Keratinocyte (primary cell): ENCODE measurements at regions not wholly inside any gene's neighbourhood (a gene's known extent, or its start where the extent isn't known, plus 50 kb on each side); places are given as distances from the start of the nearest gene placed in this dataset.

ENCODE experiments used
- EZH2 ChIP-seq: IDR thresholded peaks from one replicate; pipeline ENCODE4 v1.6.1; 2012; ENCODE audit warnings: inconsistent platforms, mild to moderate bottlenecking, low read length, moderate library complexity
- TF ChIP-seq, protein P1 (sequence below), 3 experiments: IDR thresholded peaks in 1 of 3; conservative IDR thresholded peaks in 1 of 3; optimal IDR thresholded peaks in 1 of 3; 2 replicates in 2 of 3; 3 replicates in 1 of 3; pipeline versions ENCODE3 to v1.5.1; 2011; ENCODE audit warnings: low read length in 3 of 3, mild to moderate bottlenecking in 3 of 3, moderate library complexity in 2 of 3, control low read depth in 1 of 3, inconsistent platforms in 1 of 3; ENCODE audit not compliant: insufficient read depth in 2 of 3; ENCODE audit errors: extremely low read depth in 1 of 3

DNA sequence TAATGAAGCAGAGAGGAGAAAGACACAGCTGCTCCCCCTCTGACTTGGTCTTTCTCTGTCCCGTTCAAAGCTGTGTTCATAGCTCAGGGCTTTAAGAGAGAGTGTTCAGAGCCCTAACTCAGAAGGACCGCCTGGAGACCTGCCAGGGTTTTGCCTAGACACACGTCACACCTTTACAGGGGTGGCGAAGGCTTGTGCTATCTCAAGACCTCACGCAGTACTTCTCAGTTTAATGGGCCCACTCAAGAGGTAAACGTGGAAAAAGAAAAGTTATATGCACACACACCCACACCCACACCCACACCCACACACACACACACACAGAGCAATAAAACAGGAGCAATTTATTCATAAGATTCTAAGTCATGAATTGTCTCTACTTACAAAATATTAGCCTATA lies 374.3 kb downstream of the C12orf75 start:
- TF ChIP-seq, protein P1, sequence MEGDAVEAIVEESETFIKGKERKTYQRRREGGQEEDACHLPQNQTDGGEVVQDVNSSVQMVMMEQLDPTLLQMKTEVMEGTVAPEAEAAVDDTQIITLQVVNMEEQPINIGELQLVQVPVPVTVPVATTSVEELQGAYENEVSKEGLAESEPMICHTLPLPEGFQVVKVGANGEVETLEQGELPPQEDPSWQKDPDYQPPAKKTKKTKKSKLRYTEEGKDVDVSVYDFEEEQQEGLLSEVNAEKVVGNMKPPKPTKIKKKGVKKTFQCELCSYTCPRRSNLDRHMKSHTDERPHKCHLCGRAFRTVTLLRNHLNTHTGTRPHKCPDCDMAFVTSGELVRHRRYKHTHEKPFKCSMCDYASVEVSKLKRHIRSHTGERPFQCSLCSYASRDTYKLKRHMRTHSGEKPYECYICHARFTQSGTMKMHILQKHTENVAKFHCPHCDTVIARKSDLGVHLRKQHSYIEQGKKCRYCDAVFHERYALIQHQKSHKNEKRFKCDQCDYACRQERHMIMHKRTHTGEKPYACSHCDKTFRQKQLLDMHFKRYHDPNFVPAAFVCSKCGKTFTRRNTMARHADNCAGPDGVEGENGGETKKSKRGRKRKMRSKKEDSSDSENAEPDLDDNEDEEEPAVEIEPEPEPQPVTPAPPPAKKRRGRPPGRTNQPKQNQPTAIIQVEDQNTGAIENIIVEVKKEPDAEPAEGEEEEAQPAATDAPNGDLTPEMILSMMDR (optimal IDR thresholded peaks at IDR 0.05 in 1 of 3, IDR thresholded peaks at IDR 0.05 in 1 of 3, conservative IDR thresholded peaks at IDR 0.05 in 1 of 3; ENCODE audit: extremely low read depth in 1 of 3, insufficient read depth in 2 of 3, low read length in 3 of 3), result no peak
- no peak for TF ChIP-seq EZH2
